Kidney epithelial cell (primary cell): ENCODE measurements at regions not wholly inside any gene's neighbourhood (a gene's known extent, or its start where the extent isn't known, plus 50 kb on each side); places are given as distances from the start of the nearest gene placed in this dataset.
"Not testable (repeated sequence)": the region's sequence is repeated elsewhere in the genome, so short reads cannot be mapped to it uniquely, and the experiment has no call there.

Experiments used
- DNase-seq: peaks from one replicate; pipeline ENCODE4 v3.0.0-alpha.2; 2010; ENCODE audit warnings: low read depth
- H3K27me3 ChIP-seq: 2 replicates; pipeline ENCODE4 v1.6.0; 2011; ENCODE audit warnings: low read length; ENCODE audit not compliant: control insufficient read depth, insufficient read depth
- H3K36me3 ChIP-seq: 2 replicates; pipeline ENCODE4 v1.5.1; 2011; ENCODE audit warnings: low read length; ENCODE audit not compliant: control insufficient read depth, insufficient read depth
- H3K4me3 ChIP-seq: 2 replicates; pipeline ENCODE4 v1.5.1; 2011; ENCODE audit warnings: low read depth, mild to moderate bottlenecking, control low read depth, low read length
- TF ChIP-seq, protein P1 (sequence below): IDR thresholded peaks from 2 replicates; pipeline ENCODE4 v1.5.1; 2011; ENCODE audit warnings: mild to moderate bottlenecking, moderate library complexity, low read length, control low read depth, inconsistent platforms; ENCODE audit not compliant: insufficient read depth, poor library complexity, severe bottlenecking

DNA sequence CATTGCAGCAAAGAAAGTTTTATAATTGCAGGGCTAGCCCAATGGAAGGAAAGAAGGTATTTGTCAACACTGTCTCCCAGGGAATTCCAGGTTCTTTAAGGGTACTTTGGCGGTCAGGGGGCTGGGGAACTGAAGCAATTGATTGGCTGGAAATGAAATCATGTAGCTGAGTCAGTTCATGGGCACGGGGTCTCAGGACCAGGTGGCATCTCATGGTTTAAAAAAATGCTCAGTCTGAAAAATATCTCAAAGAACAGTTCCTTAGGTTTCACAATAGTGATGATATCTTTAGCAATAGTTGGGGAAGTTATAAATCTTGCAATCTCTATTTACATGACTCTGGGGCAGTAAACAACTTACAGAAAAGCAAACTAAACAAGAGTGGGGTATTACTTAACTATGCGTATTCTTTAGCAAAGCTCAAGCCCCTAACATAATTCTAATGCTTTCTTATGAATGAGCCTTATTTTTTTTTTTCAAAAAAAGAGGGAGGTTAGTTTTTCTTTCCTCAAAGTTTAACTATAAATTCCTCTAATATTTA, 376.9 kb upstream of the NRG3 start:
- DNase-seq = no peak
- no peaks in the 10 kb centered on the region for H3K36me3 ChIP-seq
- H3K4me3 ChIP-seq = no peak overlapping the region
- no peaks in the 10 kb centered on the region for H3K27me3 ChIP-seq
- TF ChIP-seq, protein P1, sequence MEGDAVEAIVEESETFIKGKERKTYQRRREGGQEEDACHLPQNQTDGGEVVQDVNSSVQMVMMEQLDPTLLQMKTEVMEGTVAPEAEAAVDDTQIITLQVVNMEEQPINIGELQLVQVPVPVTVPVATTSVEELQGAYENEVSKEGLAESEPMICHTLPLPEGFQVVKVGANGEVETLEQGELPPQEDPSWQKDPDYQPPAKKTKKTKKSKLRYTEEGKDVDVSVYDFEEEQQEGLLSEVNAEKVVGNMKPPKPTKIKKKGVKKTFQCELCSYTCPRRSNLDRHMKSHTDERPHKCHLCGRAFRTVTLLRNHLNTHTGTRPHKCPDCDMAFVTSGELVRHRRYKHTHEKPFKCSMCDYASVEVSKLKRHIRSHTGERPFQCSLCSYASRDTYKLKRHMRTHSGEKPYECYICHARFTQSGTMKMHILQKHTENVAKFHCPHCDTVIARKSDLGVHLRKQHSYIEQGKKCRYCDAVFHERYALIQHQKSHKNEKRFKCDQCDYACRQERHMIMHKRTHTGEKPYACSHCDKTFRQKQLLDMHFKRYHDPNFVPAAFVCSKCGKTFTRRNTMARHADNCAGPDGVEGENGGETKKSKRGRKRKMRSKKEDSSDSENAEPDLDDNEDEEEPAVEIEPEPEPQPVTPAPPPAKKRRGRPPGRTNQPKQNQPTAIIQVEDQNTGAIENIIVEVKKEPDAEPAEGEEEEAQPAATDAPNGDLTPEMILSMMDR = no peak

DNA sequence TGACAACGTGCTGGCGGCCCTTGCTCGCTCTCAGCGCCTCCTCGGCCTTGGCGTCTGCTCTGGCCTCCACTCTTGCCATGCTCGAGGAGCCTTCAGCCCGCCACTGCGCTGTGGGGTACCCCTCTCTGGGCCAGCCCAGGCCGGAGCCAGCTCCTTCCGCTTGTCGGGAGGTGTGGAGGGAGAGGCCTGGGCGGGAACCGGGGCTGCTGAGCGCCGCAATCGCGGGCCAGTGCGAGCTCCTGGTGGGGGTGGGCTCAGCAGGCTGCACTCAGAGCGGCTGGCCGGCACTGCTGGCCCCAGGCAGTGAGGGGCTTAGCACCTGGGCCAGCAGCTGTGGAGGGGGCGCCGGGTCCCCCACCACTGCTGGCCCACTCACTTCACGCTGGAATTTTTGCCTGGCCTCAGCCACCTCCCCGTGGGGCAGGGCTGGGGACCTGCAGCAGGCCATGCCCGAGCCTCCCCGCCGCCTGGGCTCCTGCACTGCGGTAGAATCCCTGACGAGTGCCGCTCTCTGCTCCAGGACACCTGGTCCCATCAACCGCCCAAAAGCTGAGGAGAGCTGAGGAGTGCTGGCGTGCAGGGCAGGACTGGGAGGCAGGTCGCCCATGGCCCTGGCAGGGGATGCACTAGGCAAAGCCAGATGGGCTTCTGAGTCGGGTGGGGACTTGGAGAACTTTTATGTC, 372.2 kb upstream of the NRG3 start:
- H3K4me3 ChIP-seq = no peak overlapping the region
- H3K36me3 ChIP-seq = no peaks in the 10 kb centered on the region
- DNase-seq = no peak
- H3K27me3 ChIP-seq = no peaks in the 10 kb centered on the region
- TF ChIP-seq, protein P1 = no peak

DNA sequence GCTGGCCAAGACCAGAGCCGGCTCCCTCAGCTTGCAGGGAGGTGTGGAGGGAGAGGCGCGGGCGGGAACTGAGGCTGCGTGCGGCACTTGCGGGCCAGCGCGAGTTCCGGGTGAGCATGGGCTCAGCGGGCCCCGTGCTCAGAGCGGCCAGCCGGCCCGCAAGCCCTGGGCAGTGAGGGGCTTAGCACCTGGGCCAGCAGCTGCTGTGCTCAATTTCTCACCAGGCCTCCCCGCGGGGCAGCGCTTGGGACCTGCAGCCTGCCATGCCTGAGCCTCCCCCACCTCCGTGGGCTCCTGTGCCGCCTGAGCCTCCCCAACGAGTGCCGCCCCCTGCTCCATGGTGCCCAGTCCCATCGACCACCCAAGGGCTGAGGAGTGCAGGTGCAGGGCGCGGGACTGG, 369.2 kb upstream of the NRG3 start:
- DNase-seq, H3K36me3 ChIP-seq, H3K4me3 ChIP-seq, H3K27me3 ChIP-seq: not testable (repeated sequence)

DNA sequence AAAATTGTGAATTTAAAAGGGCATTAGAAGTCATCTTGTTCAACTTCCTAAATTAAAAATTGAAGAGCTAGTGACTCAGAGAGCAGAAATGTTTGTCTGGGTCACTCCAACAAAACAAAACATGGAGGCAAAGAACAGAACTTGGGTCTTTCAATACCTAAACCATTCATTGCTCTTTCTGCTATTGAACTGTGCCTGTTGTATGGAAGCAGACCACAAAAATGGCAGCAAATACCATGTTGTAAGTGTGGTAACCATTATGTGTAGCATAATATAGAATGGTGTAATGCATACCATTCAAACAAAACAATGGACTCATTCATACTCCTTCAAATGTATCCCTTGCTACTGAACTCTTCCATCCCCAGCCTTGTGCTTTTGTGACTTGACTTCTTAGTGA, 360.2 kb upstream of the NRG3 start:
- no peak overlapping the region for H3K4me3 ChIP-seq
- TF ChIP-seq, protein P1 = no peak
- H3K27me3 ChIP-seq = no peaks in the 10 kb centered on the region
- no peaks in the 10 kb centered on the region for H3K36me3 ChIP-seq
- DNase-seq = no peak

DNA sequence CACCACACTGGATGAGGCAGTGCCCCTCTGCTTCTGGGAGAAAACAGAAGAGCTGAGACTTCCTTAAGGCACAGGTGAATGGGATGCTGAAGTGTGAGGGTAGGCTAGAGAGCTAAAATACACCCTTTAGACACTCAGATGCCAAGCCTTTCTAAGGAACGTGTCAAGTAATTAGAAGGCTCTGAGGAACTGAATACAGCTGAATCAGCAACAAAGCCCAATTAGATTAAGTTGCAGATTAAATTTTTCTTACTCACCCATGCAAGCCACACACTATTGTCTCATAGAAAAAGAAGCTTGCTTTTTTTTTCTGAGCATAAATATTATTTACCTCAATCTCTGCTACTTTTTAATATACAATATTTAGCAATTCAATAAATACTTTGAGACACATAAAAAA, 354.3 kb upstream of the NRG3 start:
- no peak for DNase-seq

DNA sequence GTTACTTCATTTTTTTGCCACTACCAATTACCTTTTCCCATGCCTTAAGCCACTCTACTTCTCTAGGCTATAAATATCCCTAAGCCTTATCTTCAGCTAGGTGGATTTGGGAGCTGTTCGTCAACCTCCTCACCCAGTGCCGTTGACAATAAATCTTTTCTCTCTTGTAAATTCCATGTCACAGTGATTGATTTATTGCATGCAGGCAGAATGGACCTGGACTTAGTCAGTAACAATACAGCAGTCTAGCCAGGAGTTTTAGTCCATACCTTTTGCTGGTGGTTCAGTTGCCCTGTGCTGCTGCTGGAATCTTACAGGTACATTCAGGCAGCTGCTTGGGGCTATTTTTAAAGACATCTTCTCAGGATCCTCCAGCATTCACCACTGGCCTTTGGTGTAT, 350.5 kb upstream of the NRG3 start:
- no peak for DNase-seq
- Histone ChIP-seq H3K4me3 (no peak overlapping the region), H3K27me3 (no peaks in the 10 kb centered on the region), H3K36me3 (no peaks in the 10 kb centered on the region)
- TF ChIP-seq, protein P1 = no peak

More for the DNA sequence above, 354.3 kb upstream of the NRG3 start:
- no peak overlapping the region for H3K4me3 ChIP-seq
- H3K27me3 ChIP-seq = no peaks in the 10 kb centered on the region
- TF ChIP-seq, protein P1 = no peak
- H3K36me3 ChIP-seq = no peaks in the 10 kb centered on the region
